HG03060 (cell line): ENCODE measurements at regions not wholly inside any gene's neighbourhood (a gene's known extent, or its start where the extent isn't known, plus 50 kb on each side); places are given as distances from the start of the nearest gene placed in this dataset.
"Not testable (repeated sequence)": the region's sequence is repeated elsewhere in the genome, so short reads cannot be mapped to it uniquely, and the experiment has no call there.

Source experiments
- ATAC-seq: cut with Tn5 transposase; IDR thresholded peaks from one replicate; pipeline ENCODE4 v1.9.1; 2021; ENCODE audit warnings: low read depth, moderate number of reproducible peaks; ENCODE audit not compliant: unreplicated experiment

- ATAC-seq: no peak
These were observed 452.1 kb upstream of the RPS6KA3 start for GRCh38 chrX:20718592-20719380.

GRCh38 chrX:20715176-20715575 is 448.5 kb upstream of the RPS6KA3 start:
- ATAC-seq: no peak

- no peak for ATAC-seq
These were observed 446.1 kb upstream of the RPS6KA3 start for GRCh38 chrX:20712811-20713210.

GRCh38 chrX:20711366-20711765 is 444.7 kb upstream of the RPS6KA3 start:
- no peak for ATAC-seq

- no peak for ATAC-seq
These were observed 426.4 kb upstream of the RPS6KA3 start for GRCh38 chrX:20693078-20693477.

- no peak for ATAC-seq
These were observed 419.5 kb upstream of the RPS6KA3 start for GRCh38 chrX:20686256-20686655.

GRCh38 chrX:20685652-20686051 is 418.9 kb upstream of the RPS6KA3 start:
- no peak for ATAC-seq

- no peak for ATAC-seq
These were observed 415.0 kb upstream of the RPS6KA3 start for GRCh38 chrX:20681683-20682082.

- no peak for ATAC-seq
These were observed 414.3 kb upstream of the RPS6KA3 start for GRCh38 chrX:20680998-20681397.

- ATAC-seq: no peak
These were observed 405.8 kb upstream of the RPS6KA3 start for GRCh38 chrX:20672476-20672875.

GRCh38 chrX:20671746-20672145 is 405.0 kb upstream of the RPS6KA3 start:
- not testable (repeated sequence) for ATAC-seq

GRCh38 chrX:20670611-20671010 is 403.9 kb upstream of the RPS6KA3 start:
- no peak for ATAC-seq

- peak; percentile 60 for ATAC-seq
These were observed 401.8 kb upstream of the RPS6KA3 start for GRCh38 chrX:20668550-20668949.

- no peak for ATAC-seq
These were observed 399.6 kb upstream of the RPS6KA3 start for GRCh38 chrX:20666331-20666730.

- ATAC-seq: no peak
These were observed 398.8 kb upstream of the RPS6KA3 start for GRCh38 chrX:20665481-20665880.

- ATAC-seq: no peak
These were observed 398.1 kb upstream of the RPS6KA3 start for GRCh38 chrX:20664774-20665173.

- ATAC-seq: no peak
These were observed 397.4 kb upstream of the RPS6KA3 start for GRCh38 chrX:20664131-20664530.

GRCh38 chrX:20663336-20663735 is 396.6 kb upstream of the RPS6KA3 start:
- ATAC-seq: no peak

GRCh38 chrX:20656721-20657120 is 390.0 kb upstream of the RPS6KA3 start:
- no peak for ATAC-seq

GRCh38 chrX:20654596-20655106 is 387.9 kb upstream of the RPS6KA3 start:
- ATAC-seq: no peak

- no peak for ATAC-seq
These were observed 386.4 kb upstream of the RPS6KA3 start for GRCh38 chrX:20653070-20653469.

GRCh38 chrX:20641954-20642353 is 375.2 kb upstream of the RPS6KA3 start:
- ATAC-seq: no peak
